ENCODE measurements at regions not wholly inside any gene's neighbourhood (a gene's known extent, or its start where the extent isn't known, plus 50 kb on each side); places are given as distances from the start of the nearest gene placed in this dataset.
"Not testable (repeated sequence)": the region's sequence is repeated elsewhere in the genome, so short reads cannot be mapped to it uniquely, and the experiment has no call there.

- peaks cover 0 to 3% (median 0%) of the 10 kb centered on the region in 8 donors for H3K9me3 Mint-ChIP-seq
- H3K9me3 ChIP-seq (ENCODE audit: control insufficient read depth in 1 of 2, low read length in 2 of 2), result no peaks in the 10 kb centered on the region
- H3K27ac Mint-ChIP-seq, result no peak overlapping the region
- peaks cover 0 to 4% (median under 1%) of the 10 kb centered on the region in 4 donors for H3K4me1 Mint-ChIP-seq
- peaks cover 27 to 41% of the 10 kb centered on the region in 2 donors for H3K36me3 Mint-ChIP-seq
- intact Hi-C loops (cut with micrococcal nuclease), result no loop called here
- POLR2A ChIA-PET (ENCODE audit: partially characterized antibody), result no interaction called here
- DNase-seq, result no peak
- no peaks in the 10 kb centered on the region for H3K27me3 Mint-ChIP-seq
- CTCF ChIA-PET (ENCODE audit: partially characterized antibody), result no interaction called here
- H3K4me1 ChIP-seq (ENCODE audit: insufficient read depth, low read length), result no peaks in the 10 kb centered on the region
- H3K27me3 ChIP-seq (ENCODE audit: insufficient read depth, low read length), result no peaks in the 10 kb centered on the region
- no peak overlapping the region for H3K4me3 ChIP-seq (ENCODE audit: low read length in 2 of 2)
- no peaks in the 10 kb centered on the region for H3K36me3 ChIP-seq (ENCODE audit: insufficient read depth, low read length)
- no peak overlapping the region for H3K27ac ChIP-seq (ENCODE audit: low read depth, low read length)
- no peak overlapping the region for H3K4me3 Mint-ChIP-seq
These were observed 101.2 kb upstream of the NUDT6 start for GRCh38 chr4:123023647-123024046.

- POLR2A ChIA-PET (ENCODE audit: partially characterized antibody), result no interaction called here
- Mint-ChIP-seq H3K36me3 (peaks cover 36 to 47% of the 10 kb centered on the region in 2 donors), H3K4me3 (no peak overlapping the region), H3K4me1 (peaks cover 0 to 4% (median under 1%) of the 10 kb centered on the region in 4 donors), H3K27ac (peak overlapping the region in 2 of 7 donors; percentile 50 to 57), H3K9me3 (peaks cover 0 to 3% (median 0%) of the 10 kb centered on the region in 8 donors), H3K27me3 (no peaks in the 10 kb centered on the region)
- CTCF ChIA-PET (ENCODE audit: partially characterized antibody), result no interaction called here
- no peak overlapping the region for H3K4me3 ChIP-seq (ENCODE audit: low read length in 2 of 2)
- H3K27ac ChIP-seq (ENCODE audit: low read depth, low read length), result no peak overlapping the region
- no peaks in the 10 kb centered on the region for H3K4me1 ChIP-seq (ENCODE audit: insufficient read depth, low read length)
- no peaks in the 10 kb centered on the region for H3K9me3 ChIP-seq (ENCODE audit: control insufficient read depth in 1 of 2, low read length in 2 of 2)
- H3K27me3 ChIP-seq (ENCODE audit: insufficient read depth, low read length), result no peaks in the 10 kb centered on the region
- intact Hi-C loops (cut with micrococcal nuclease), result no loop called here
- DNase-seq, result no peak
- H3K36me3 ChIP-seq (ENCODE audit: insufficient read depth, low read length), result no peaks in the 10 kb centered on the region
These were observed 102.3 kb upstream of the NUDT6 start for GRCh38 chr4:123024710-123025109.

- intact Hi-C loops (cut with micrococcal nuclease), result no loop called here
- H3K27ac Mint-ChIP-seq, result peak overlapping the region in 1 of 7 donors; percentile 25
- Histone ChIP-seq H3K27ac (ENCODE audit: low read depth, low read length) (no peak overlapping the region), H3K9me3 (ENCODE audit: control insufficient read depth in 1 of 2, low read length in 2 of 2) (no peaks in the 10 kb centered on the region), H3K27me3 (ENCODE audit: insufficient read depth, low read length) (no peaks in the 10 kb centered on the region), H3K4me1 (ENCODE audit: insufficient read depth, low read length) (no peaks in the 10 kb centered on the region), H3K4me3 (ENCODE audit: low read length in 2 of 2) (no peak overlapping the region), H3K36me3 (ENCODE audit: insufficient read depth, low read length) (no peaks in the 10 kb centered on the region)
- H3K4me3 Mint-ChIP-seq, result no peak overlapping the region
- peaks cover 0 to 3% (median 0%) of the 10 kb centered on the region in 8 donors for H3K9me3 Mint-ChIP-seq
- H3K27me3 Mint-ChIP-seq, result no peaks in the 10 kb centered on the region
- POLR2A ChIA-PET (ENCODE audit: partially characterized antibody), result no interaction called here
- CTCF ChIA-PET (ENCODE audit: partially characterized antibody), result no interaction called here
- peaks cover 35 to 42% of the 10 kb centered on the region in 2 donors for H3K36me3 Mint-ChIP-seq
- H3K4me1 Mint-ChIP-seq, result peaks cover 0 to 4% (median under 1%) of the 10 kb centered on the region in 4 donors
- DNase-seq, result no peak
These were observed 103.0 kb upstream of the NUDT6 start for GRCh38 chr4:123025398-123025797.

GRCh38 chr4:123026015-123026414 lies 103.6 kb upstream of the NUDT6 start:
- CTCF ChIA-PET (ENCODE audit: partially characterized antibody); H3K4me3 ChIP-seq (ENCODE audit: low read length in 2 of 2); H3K27me3 Mint-ChIP-seq; H3K9me3 ChIP-seq (ENCODE audit: control insufficient read depth in 1 of 2, low read length in 2 of 2); H3K4me1 ChIP-seq (ENCODE audit: insufficient read depth, low read length); DNase-seq; H3K4me1 Mint-ChIP-seq; H3K36me3 ChIP-seq (ENCODE audit: insufficient read depth, low read length); POLR2A ChIA-PET (ENCODE audit: partially characterized antibody); H3K27me3 ChIP-seq (ENCODE audit: insufficient read depth, low read length); H3K9me3 Mint-ChIP-seq; H3K4me3 Mint-ChIP-seq; H3K27ac ChIP-seq (ENCODE audit: low read depth, low read length); intact Hi-C loops (cut with micrococcal nuclease): not testable (repeated sequence)
- Mint-ChIP-seq H3K36me3 (peaks cover 35 to 42% of the 10 kb centered on the region in 2 donors), H3K27ac (peak overlapping the region in 1 of 7 donors; percentile 68)

GRCh38 chr4:123031664-123032063 lies 109.3 kb upstream of the NUDT6 start:
- intact Hi-C loops (cut with micrococcal nuclease), result no loop called here
- Histone ChIP-seq H3K4me1 (ENCODE audit: insufficient read depth, low read length) (no peaks in the 10 kb centered on the region), H3K9me3 (ENCODE audit: control insufficient read depth in 1 of 2, low read length in 2 of 2) (no peaks in the 10 kb centered on the region), H3K27me3 (ENCODE audit: insufficient read depth, low read length) (no peaks in the 10 kb centered on the region), H3K4me3 (ENCODE audit: low read length in 2 of 2) (no peak overlapping the region), H3K36me3 (ENCODE audit: insufficient read depth, low read length) (no peaks in the 10 kb centered on the region), H3K27ac (ENCODE audit: low read depth, low read length) (no peak overlapping the region)
- no peaks in the 10 kb centered on the region for H3K9me3 Mint-ChIP-seq
- peak overlapping the region in 1 of 7 donors; percentile 54 for H3K27ac Mint-ChIP-seq
- H3K4me1 Mint-ChIP-seq, result peaks cover 0 to 5% (median 0%) of the 10 kb centered on the region in 4 donors
- H3K4me3 Mint-ChIP-seq, result no peak overlapping the region
- ChIA-PET POLR2A (ENCODE audit: partially characterized antibody) (no interaction called here), CTCF (ENCODE audit: partially characterized antibody) (no interaction called here)
- H3K27me3 Mint-ChIP-seq, result no peaks in the 10 kb centered on the region
- peaks cover 27 to 38% of the 10 kb centered on the region in 2 donors for H3K36me3 Mint-ChIP-seq
- DNase-seq, result no peak

GRCh38 chr4:123034023-123034422 lies 111.6 kb upstream of the NUDT6 start:
- H3K36me3 ChIP-seq (ENCODE audit: insufficient read depth, low read length), result no peaks in the 10 kb centered on the region
- no peaks in the 10 kb centered on the region for H3K9me3 ChIP-seq (ENCODE audit: control insufficient read depth in 1 of 2, low read length in 2 of 2)
- Mint-ChIP-seq H3K4me3 (no peak overlapping the region), H3K4me1 (peaks cover 0 to 5% (median under 1%) of the 10 kb centered on the region in 4 donors), H3K9me3 (no peaks in the 10 kb centered on the region), H3K27ac (no peak overlapping the region), H3K36me3 (peaks cover 21 to 24% of the 10 kb centered on the region in 2 donors), H3K27me3 (no peaks in the 10 kb centered on the region)
- intact Hi-C loops (cut with micrococcal nuclease), result no loop called here
- H3K27ac ChIP-seq (ENCODE audit: low read depth, low read length), result no peak overlapping the region
- ChIA-PET POLR2A (ENCODE audit: partially characterized antibody) (no interaction called here), CTCF (ENCODE audit: partially characterized antibody) (no interaction called here)
- H3K4me3 ChIP-seq (ENCODE audit: low read length in 2 of 2), result no peak overlapping the region
- no peaks in the 10 kb centered on the region for H3K27me3 ChIP-seq (ENCODE audit: insufficient read depth, low read length)
- DNase-seq, result no peak
- no peaks in the 10 kb centered on the region for H3K4me1 ChIP-seq (ENCODE audit: insufficient read depth, low read length)

GRCh38 chr4:123035239-123035638 lies 112.8 kb upstream of the NUDT6 start:
- peaks cover 23 to 30% of the 10 kb centered on the region in 2 donors for H3K36me3 Mint-ChIP-seq

GRCh38 chr4:123037804-123038203 lies 115.4 kb upstream of the NUDT6 start:
- H3K27ac Mint-ChIP-seq, result no peak overlapping the region
- CTCF ChIA-PET (ENCODE audit: partially characterized antibody), result no interaction called here
- H3K27me3 Mint-ChIP-seq, result no peaks in the 10 kb centered on the region
- H3K27ac ChIP-seq (ENCODE audit: low read depth, low read length), result no peak overlapping the region
- peaks cover 0 to 2% (median under 1%) of the 10 kb centered on the region in 4 donors for H3K4me1 Mint-ChIP-seq
- H3K4me3 ChIP-seq (ENCODE audit: low read length in 2 of 2), result no peak overlapping the region
- peaks cover 0 to 2% of the 10 kb centered on the region in 2 donors for H3K9me3 ChIP-seq (ENCODE audit: control insufficient read depth in 1 of 2, low read length in 2 of 2)
- H3K9me3 Mint-ChIP-seq, result peaks cover 0 to 14% (median 12%) of the 10 kb centered on the region in 8 donors
- no peaks in the 10 kb centered on the region for H3K4me1 ChIP-seq (ENCODE audit: insufficient read depth, low read length)
- H3K4me3 Mint-ChIP-seq, result no peak overlapping the region
- no peaks in the 10 kb centered on the region for H3K27me3 ChIP-seq (ENCODE audit: insufficient read depth, low read length)
- H3K36me3 ChIP-seq (ENCODE audit: insufficient read depth, low read length), result no peaks in the 10 kb centered on the region
- intact Hi-C loops (cut with micrococcal nuclease), result no loop called here
- POLR2A ChIA-PET (ENCODE audit: partially characterized antibody), result no interaction called here
- no peak for DNase-seq
- peaks cover 33 to 44% of the 10 kb centered on the region in 2 donors for H3K36me3 Mint-ChIP-seq

More at GRCh38 chr4:123035239-123035638, 112.8 kb upstream of the NUDT6 start:
- Histone ChIP-seq H3K27me3 (ENCODE audit: insufficient read depth, low read length) (no peaks in the 10 kb centered on the region), H3K4me1 (ENCODE audit: insufficient read depth, low read length) (no peaks in the 10 kb centered on the region), H3K36me3 (ENCODE audit: insufficient read depth, low read length) (no peaks in the 10 kb centered on the region), H3K9me3 (ENCODE audit: control insufficient read depth in 1 of 2, low read length in 2 of 2) (no peaks in the 10 kb centered on the region), H3K27ac (ENCODE audit: low read depth, low read length) (no peak overlapping the region), H3K4me3 (ENCODE audit: low read length in 2 of 2) (no peak overlapping the region)
- H3K27me3 Mint-ChIP-seq, result no peaks in the 10 kb centered on the region
- H3K4me1 Mint-ChIP-seq, result peaks cover 0 to 5% (median under 1%) of the 10 kb centered on the region in 4 donors
- H3K4me3 Mint-ChIP-seq, result no peak overlapping the region
- ChIA-PET POLR2A (ENCODE audit: partially characterized antibody) (no interaction called here), CTCF (ENCODE audit: partially characterized antibody) (no interaction called here)
- H3K9me3 Mint-ChIP-seq, result no peaks in the 10 kb centered on the region
- intact Hi-C loops (cut with micrococcal nuclease), result no loop called here
- no peak overlapping the region for H3K27ac Mint-ChIP-seq
- DNase-seq, result no peak

All from CD4-positive, alpha-beta memory T cell (primary cell).